ENCODE measurements at regions not wholly inside any gene's neighbourhood (a gene's known extent, or its start where the extent isn't known, plus 50 kb on each side); places are given as distances from the start of the nearest gene placed in this dataset. TPM values are rescaled to one million over a fixed set of nuclear protein-coding genes. Genes with fewer than 3 reads are reported as not detected.

DNA sequence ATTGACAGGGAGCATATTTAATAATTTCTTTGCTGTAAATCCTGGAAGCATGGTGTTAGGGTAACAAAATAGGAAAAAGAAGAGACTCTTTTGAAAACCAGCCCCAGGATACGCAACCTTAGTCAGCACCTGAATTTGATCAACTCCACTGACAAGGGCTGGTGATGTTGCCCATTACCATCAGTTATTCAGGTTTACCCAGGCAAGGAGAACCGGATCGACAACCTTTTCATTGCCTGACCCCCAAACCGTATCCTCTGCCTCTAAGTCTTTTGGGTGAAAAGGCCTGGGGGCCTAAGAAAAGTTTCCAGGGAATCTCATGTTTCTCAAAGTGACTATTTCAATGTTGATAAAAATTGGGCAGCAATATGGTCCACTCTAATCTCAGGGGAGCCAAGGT is 313.3 kb downstream of the KBTBD8 start:
- no peak overlapping the region for H3K27ac ChIP-seq (replicated peaks)
- TF ChIP-seq, protein P1, sequence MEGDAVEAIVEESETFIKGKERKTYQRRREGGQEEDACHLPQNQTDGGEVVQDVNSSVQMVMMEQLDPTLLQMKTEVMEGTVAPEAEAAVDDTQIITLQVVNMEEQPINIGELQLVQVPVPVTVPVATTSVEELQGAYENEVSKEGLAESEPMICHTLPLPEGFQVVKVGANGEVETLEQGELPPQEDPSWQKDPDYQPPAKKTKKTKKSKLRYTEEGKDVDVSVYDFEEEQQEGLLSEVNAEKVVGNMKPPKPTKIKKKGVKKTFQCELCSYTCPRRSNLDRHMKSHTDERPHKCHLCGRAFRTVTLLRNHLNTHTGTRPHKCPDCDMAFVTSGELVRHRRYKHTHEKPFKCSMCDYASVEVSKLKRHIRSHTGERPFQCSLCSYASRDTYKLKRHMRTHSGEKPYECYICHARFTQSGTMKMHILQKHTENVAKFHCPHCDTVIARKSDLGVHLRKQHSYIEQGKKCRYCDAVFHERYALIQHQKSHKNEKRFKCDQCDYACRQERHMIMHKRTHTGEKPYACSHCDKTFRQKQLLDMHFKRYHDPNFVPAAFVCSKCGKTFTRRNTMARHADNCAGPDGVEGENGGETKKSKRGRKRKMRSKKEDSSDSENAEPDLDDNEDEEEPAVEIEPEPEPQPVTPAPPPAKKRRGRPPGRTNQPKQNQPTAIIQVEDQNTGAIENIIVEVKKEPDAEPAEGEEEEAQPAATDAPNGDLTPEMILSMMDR (IDR thresholded peaks at IDR 0.05; ENCODE audit: borderline replicate concordance): no peak
- H3K36me3 ChIP-seq: no peaks in the 10 kb centered on the region
- intact Hi-C loops (cut with micrococcal nuclease): no loop called here
- no peaks in the 10 kb centered on the region for H3K27me3 ChIP-seq (ENCODE audit: low read depth)
- DNase-seq: no peak
- H3K4me1 ChIP-seq: no peaks in the 10 kb centered on the region
- H3K4me3 ChIP-seq: no peak overlapping the region
- no peaks in the 10 kb centered on the region for H3K9me3 ChIP-seq (replicated peaks)

DNA sequence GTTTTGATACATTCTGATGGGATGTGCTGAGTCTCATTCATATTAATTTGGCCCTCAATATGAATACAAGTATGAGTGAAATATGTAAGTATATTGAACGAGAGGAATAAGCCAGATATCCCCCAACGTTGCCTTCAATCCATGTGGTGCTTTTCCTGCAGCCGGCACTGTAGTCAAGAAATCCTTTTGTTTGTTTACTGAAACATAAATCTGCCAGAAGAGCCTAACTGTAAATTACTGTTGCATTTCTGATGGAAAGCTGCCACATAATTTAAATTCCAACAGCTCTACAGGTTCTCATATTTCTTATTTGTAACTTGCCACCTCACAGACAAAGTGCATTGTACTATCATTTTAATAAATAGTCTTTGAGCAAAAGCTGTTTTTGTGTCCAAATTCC is 314.0 kb downstream of the KBTBD8 start:
- TF ChIP-seq, protein P1 (IDR thresholded peaks at IDR 0.05; ENCODE audit: borderline replicate concordance): no peak
- Histone ChIP-seq H3K4me3 (no peak overlapping the region), H3K9me3 (replicated peaks) (no peaks in the 10 kb centered on the region), H3K27me3 (ENCODE audit: low read depth) (no peaks in the 10 kb centered on the region), H3K27ac (replicated peaks) (no peak overlapping the region), H3K36me3 (no peaks in the 10 kb centered on the region), H3K4me1 (no peaks in the 10 kb centered on the region)
- intact Hi-C loops (cut with micrococcal nuclease): no loop called here
- no peak for DNase-seq

DNA sequence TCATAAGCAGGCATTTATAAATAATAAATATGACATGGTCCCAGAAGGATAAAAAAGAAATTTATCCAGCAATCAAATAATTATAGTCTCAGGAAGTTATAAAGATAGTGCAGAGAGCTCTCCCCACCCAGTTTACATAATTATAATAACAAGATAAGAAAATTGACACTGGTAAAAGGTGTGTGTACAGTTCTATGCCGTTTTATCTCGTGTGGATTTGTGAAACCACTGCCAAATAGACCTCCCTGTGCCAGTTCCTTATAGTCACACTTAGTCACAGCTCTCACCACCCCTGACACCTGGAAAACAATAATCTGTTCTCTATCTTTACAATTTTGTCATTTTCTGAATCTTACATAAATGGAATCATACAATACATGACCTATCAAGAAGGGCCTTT is 320.1 kb downstream of the KBTBD8 start:
- Histone ChIP-seq H3K36me3 (no peaks in the 10 kb centered on the region), H3K27ac (replicated peaks) (no peak overlapping the region), H3K9me3 (replicated peaks) (peaks cover 26% of the 10 kb centered on the region), H3K4me1 (no peaks in the 10 kb centered on the region), H3K4me3 (no peak overlapping the region), H3K27me3 (ENCODE audit: low read depth) (no peaks in the 10 kb centered on the region)
- TF ChIP-seq, protein P1 (IDR thresholded peaks at IDR 0.05; ENCODE audit: borderline replicate concordance): no peak
- DNase-seq: no peak
- intact Hi-C loops (cut with micrococcal nuclease): no loop called here

DNA sequence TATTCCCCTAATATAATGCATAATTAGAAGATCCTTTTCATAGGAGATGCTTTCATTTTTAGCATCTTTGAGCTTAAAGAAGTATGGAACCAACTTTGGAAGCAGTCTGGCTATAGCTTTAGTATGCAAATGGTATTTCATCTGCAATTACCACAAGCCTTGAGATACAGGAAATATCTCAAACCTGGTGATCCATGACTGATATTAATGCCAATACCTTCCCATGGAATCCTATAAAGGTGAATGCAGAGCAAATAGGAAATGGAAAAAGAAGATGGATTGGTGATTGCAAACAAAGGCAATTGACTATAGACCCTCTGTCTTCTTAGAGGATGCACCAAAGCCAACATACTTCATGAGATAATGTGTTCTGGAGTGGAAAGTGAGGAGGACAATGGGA is 326.4 kb downstream of the KBTBD8 start:
- no peak overlapping the region for H3K27ac ChIP-seq (replicated peaks)
- H3K4me3 ChIP-seq: no peak overlapping the region
- H3K9me3 ChIP-seq (replicated peaks): peaks cover 23% of the 10 kb centered on the region
- intact Hi-C loops (cut with micrococcal nuclease): no loop called here
- TF ChIP-seq, protein P1 (IDR thresholded peaks at IDR 0.05; ENCODE audit: borderline replicate concordance): no peak
- no peaks in the 10 kb centered on the region for H3K36me3 ChIP-seq
- H3K4me1 ChIP-seq: no peaks in the 10 kb centered on the region
- DNase-seq: no peak
- no peaks in the 10 kb centered on the region for H3K27me3 ChIP-seq (ENCODE audit: low read depth)

Small RNA genes in the stretch of these regions (microRNA-seq; reads per million reads assigned to microRNA genes)
- gene MIR4272: not detected
